ENCODE measurements at regions not wholly inside any gene's neighbourhood (a gene's known extent, or its start where the extent isn't known, plus 50 kb on each side); places are given as distances from the start of the nearest gene placed in this dataset.

GRCh38 chr3:16821053-16821452 is 63.7 kb upstream of the PLCL2 start:
- CTCF ChIA-PET: no interaction called here
- Histone ChIP-seq H3K36me3 (ENCODE audit: control insufficient read depth, insufficient read depth, low read length) (no peaks in the 10 kb centered on the region), H4K5ac (ENCODE audit: low read depth, low read length) (no peak overlapping the region), H2BK120ac (ENCODE audit: low read depth, low read length) (no peak overlapping the region), H3K27ac (ENCODE audit: insufficient read depth, low read length) (no peak overlapping the region), H3K4me3 (ENCODE audit: insufficient read depth, low read depth, low read length) (no peak overlapping the region), H2AK9ac (replicated peaks; ENCODE audit: low read depth, low read length, poor library complexity) (no peak overlapping the region), H3K4me1 (ENCODE audit: control insufficient read depth, insufficient read depth, low read length) (no peaks in the 10 kb centered on the region), H3K9me3 (ENCODE audit: control insufficient read depth, insufficient read depth, low read length) (no peaks in the 10 kb centered on the region), H2BK5ac (ENCODE audit: low read depth, low read length, poor library complexity, severe bottlenecking) (no peak overlapping the region), H3K23ac (ENCODE audit: low read depth, low read length) (no peak overlapping the region), H3K4ac (ENCODE audit: low read depth, low read length) (no peak overlapping the region), H3K14ac (replicated peaks; ENCODE audit: low read depth, low read length) (no peak overlapping the region), H2AK5ac (ENCODE audit: low read depth, low read length) (no peak overlapping the region), H3K27me3 (ENCODE audit: control insufficient read depth, insufficient read depth, low read length) (peaks cover 3% of the 10 kb centered on the region; the same call in 1 of the 2 replicates), H3K9ac (ENCODE audit: low read depth, low read length) (no peak overlapping the region), H2BK15ac (ENCODE audit: low read depth, low read length) (no peak overlapping the region), H4K91ac (ENCODE audit: insufficient read depth, low read depth, low read length) (no peak overlapping the region), H3K4me2 (ENCODE audit: low read depth, low read length) (no peak overlapping the region), H4K8ac (ENCODE audit: low read depth in 2 of 2, low read length in 2 of 2) (no peak overlapping the region), H2BK20ac (ENCODE audit: low read depth, low read length) (no peak overlapping the region), H3K56ac (ENCODE audit: extremely low read depth, insufficient read depth, low read length) (no peak overlapping the region), H3K79me1 (ENCODE audit: low read depth in 1 of 2, low read length in 2 of 2) (no peaks in the 10 kb centered on the region), H3K18ac (ENCODE audit: low read depth, low read length) (no peak overlapping the region), H4K20me1 (ENCODE audit: insufficient read depth, low read length) (no peaks in the 10 kb centered on the region), H2AFZ (replicated peaks; ENCODE audit: low read length, poor library complexity) (no peak overlapping the region), H3K9me1 (ENCODE audit: insufficient read depth, low read length) (no peaks in the 10 kb centered on the region)
- POLR2A ChIA-PET (ENCODE audit: unreplicated experiment): no interaction called here
- dilution Hi-C loops (cut with HindIII; ENCODE audit: low sequenced_read_pairs, unreplicated experiment): no loop called here
- ATAC-seq (ENCODE audit: low read depth) (no peak), DNase-seq (no peak)
- BruUV-seq (replicated peaks): no TSS peak
- in situ Hi-C loops (cut with MboI; ENCODE audit: low sequenced_read_pairs): no loop called here
- no peak for TF ChIP-seq RAD21 (IDR thresholded peaks at IDR 0.05; ENCODE audit: low read length)
- no peak for TF ChIP-seq POLR2A (IDR thresholded peaks at IDR 0.05; ENCODE audit: low read depth, low read length)
- no peak for TF ChIP-seq RFX5 (IDR thresholded peaks at IDR 0.05; ENCODE audit: low read depth, low read length)
- TF ChIP-seq ELK1 (IDR thresholded peaks at IDR 0.05; ENCODE audit: borderline replicate concordance, low read depth, low read length): no peak
- TF ChIP-seq RCOR1 (IDR thresholded peaks at IDR 0.05; ENCODE audit: insufficient replicate concordance, low read length): no peak
- no peak for TF ChIP-seq MAFK (IDR thresholded peaks at IDR 0.05; ENCODE audit: low read depth, low read length)
- TF ChIP-seq SMC3 (IDR thresholded peaks at IDR 0.05; ENCODE audit: low read depth, low read length): no peak
- TF ChIP-seq NFE2L2 (IDR thresholded peaks at IDR 0.05; ENCODE audit: low read depth, low read length): no peak
- no peak for TF ChIP-seq MXI1 (IDR thresholded peaks at IDR 0.05; ENCODE audit: borderline replicate concordance, low read depth, low read length)
- TF ChIP-seq USF2 (IDR thresholded peaks at IDR 0.05; ENCODE audit: low read depth, low read length): no peak
- TF ChIP-seq CEBPB (IDR thresholded peaks at IDR 0.05; ENCODE audit: low read depth, low read length): no peak
- no peak for TF ChIP-seq FOS (IDR thresholded peaks at IDR 0.05; ENCODE audit: low read depth, low read length)
- TF ChIP-seq CTCF (conservative IDR thresholded peaks at IDR 0.05; ENCODE audit: low read depth, low read length): no peak
- TF ChIP-seq CHD1 (IDR thresholded peaks at IDR 0.05; ENCODE audit: low read depth, low read length): no peak
- intact Hi-C loops (cut with micrococcal nuclease): no loop called here
- WGBS, 2 experiments (ENCODE audit: extremely low coverage in 2 of 2, insufficient read length in 1 of 2): no CpG with 5 or more reads among the region's 4 CpGs

Data from IMR-90 (cell line).